MM.1S (cell line): ENCODE measurements at regions not wholly inside any gene's neighbourhood (a gene's known extent, or its start where the extent isn't known, plus 50 kb on each side); places are given as distances from the start of the nearest gene placed in this dataset.

ENCODE experiments used
- CTCF ChIP-seq: fragments of 300-600 bp; sonication (generic); IDR thresholded peaks from 2 replicates; pipeline ENCODE4 v1.5.1; 2016; ENCODE audit warnings: antibody characterized with exemption, low read length, mixed read lengths
- EZH2 ChIP-seq: fragments of 300-600 bp; sonication (generic); optimal IDR thresholded peaks from 2 replicates; pipeline ENCODE3; 2017; ENCODE audit warnings: low read depth, mild to moderate bottlenecking, antibody characterized with exemption, low read length, mixed read lengths

- TF ChIP-seq CTCF (no peak), EZH2 (no peak)
These were observed 157.2 kb downstream of the S1PR1 start for GRCh38 chr1:101394041-101394440.
